HG03097 (cell line): ENCODE measurements at regions not wholly inside any gene's neighbourhood (a gene's known extent, or its start where the extent isn't known, plus 50 kb on each side); places are given as distances from the start of the nearest gene placed in this dataset.
"Not testable (repeated sequence)": the region's sequence is repeated elsewhere in the genome, so short reads cannot be mapped to it uniquely, and the experiment has no call there.

ENCODE experiments used
- ATAC-seq: cut with Tn5 transposase; IDR thresholded peaks from one replicate; pipeline ENCODE4 v1.9.1; 2021; ENCODE audit not compliant: unreplicated experiment, low FRiP score

- ATAC-seq = no peak
Observed at GRCh38 chr9:86508208-86508903, 154.1 kb upstream of the TUT7 start.

- ATAC-seq = no peak
Observed at GRCh38 chr9:86507212-86507630, 153.0 kb upstream of the TUT7 start.

- no peak for ATAC-seq
Observed at GRCh38 chr9:86503942-86504341, 149.7 kb upstream of the TUT7 start.

GRCh38 chr9:86503314-86503713 lies 149.1 kb upstream of the TUT7 start:
- ATAC-seq = no peak

- ATAC-seq = no peak
Observed at GRCh38 chr9:86500667-86501435, 146.6 kb upstream of the TUT7 start.

GRCh38 chr9:86500031-86500430 lies 145.8 kb upstream of the TUT7 start:
- ATAC-seq = no peak

- ATAC-seq = no peak
Observed at GRCh38 chr9:86494644-86495111, 140.5 kb upstream of the TUT7 start.

GRCh38 chr9:86491468-86492266 lies 137.5 kb upstream of the TUT7 start:
- ATAC-seq = no peak

- ATAC-seq = no peak
Observed at GRCh38 chr9:86488794-86489193, 134.6 kb upstream of the TUT7 start.

- ATAC-seq = no peak
Observed at GRCh38 chr9:86488345-86488744, 134.1 kb upstream of the TUT7 start.

- ATAC-seq = no peak
Observed at GRCh38 chr9:86487838-86488233, 133.6 kb upstream of the TUT7 start.

GRCh38 chr9:86486891-86487837 lies 133.0 kb upstream of the TUT7 start:
- ATAC-seq = no peak

- no peak for ATAC-seq
Observed at GRCh38 chr9:86485359-86485758, 131.1 kb upstream of the TUT7 start.

GRCh38 chr9:86483496-86483895 lies 129.3 kb upstream of the TUT7 start:
- no peak for ATAC-seq

GRCh38 chr9:86481466-86481865 lies 127.3 kb upstream of the TUT7 start:
- ATAC-seq = no peak

- not testable (repeated sequence) for ATAC-seq
Observed at GRCh38 chr9:86475255-86475654, 121.0 kb upstream of the TUT7 start.

- ATAC-seq = no peak
Observed at GRCh38 chr9:86471171-86471815, 117.1 kb upstream of the TUT7 start.

GRCh38 chr9:86470326-86470725 lies 116.1 kb upstream of the TUT7 start:
- no peak for ATAC-seq

GRCh38 chr9:86469476-86470250 lies 115.5 kb upstream of the TUT7 start:
- ATAC-seq = no peak
